Naive B cell (primary cell): ENCODE measurements at regions not wholly inside any gene's neighbourhood (a gene's known extent, or its start where the extent isn't known, plus 50 kb on each side); places are given as distances from the start of the nearest gene placed in this dataset.
"Not testable (repeated sequence)": the region's sequence is repeated elsewhere in the genome, so short reads cannot be mapped to it uniquely, and the experiment has no call there.

Source experiments
- ATAC-seq, 2 donors: fragments of 150-1000 bp; cut with Tn5 transposase; 2 replicates each; pipeline ENCODE4 v1.10.0; 2021; ENCODE audit warnings: low read depth in 2 of 2, mild to moderate bottlenecking in 2 of 2, moderate library complexity in 2 of 2
- DNase-seq: peaks from one replicate; pipeline ENCODE4 v3.0.0; 2022
- H3K27ac Mint-ChIP-seq, 6 donors: one replicate each; pipeline ENCODE4 v1.8.0; 2020 to 2022; ENCODE audit warnings: mild to moderate bottlenecking in 6 of 6, mixed read lengths in 6 of 6, moderate library complexity in 5 of 6, inconsistent platforms in 2 of 6
- H3K27me3 Mint-ChIP-seq, 3 donors: one replicate each; pipeline ENCODE4 v1.8.0; 2021 to 2022; ENCODE audit warnings: mixed read lengths in 3 of 3, mild to moderate bottlenecking in 1 of 3
- H3K36me3 Mint-ChIP-seq, 2 donors: one replicate each; pipeline ENCODE4 v1.8.0; 2020 to 2022; ENCODE audit warnings: mixed read lengths in 2 of 2, inconsistent platforms in 1 of 2, mild to moderate bottlenecking in 1 of 2
- H3K4me1 Mint-ChIP-seq, 3 donors: one replicate each; pipeline ENCODE4 v1.8.0; 2020 to 2022; ENCODE audit warnings: mixed read lengths in 3 of 3, inconsistent platforms in 1 of 3, mild to moderate bottlenecking in 1 of 3, moderate library complexity in 1 of 3
- H3K4me3 Mint-ChIP-seq, 8 donors: one replicate each; pipeline ENCODE4 v1.8.0; 2020 to 2022; ENCODE audit warnings: mild to moderate bottlenecking in 8 of 8, mixed read lengths in 8 of 8, moderate library complexity in 8 of 8, inconsistent platforms in 2 of 8
- H3K9me3 Mint-ChIP-seq, 7 donors: one replicate each; pipeline ENCODE4 v1.8.0; 2020 to 2022; ENCODE audit warnings: mixed read lengths in 7 of 7, mild to moderate bottlenecking in 5 of 7, inconsistent platforms in 2 of 7, moderate library complexity in 1 of 7

DNA sequence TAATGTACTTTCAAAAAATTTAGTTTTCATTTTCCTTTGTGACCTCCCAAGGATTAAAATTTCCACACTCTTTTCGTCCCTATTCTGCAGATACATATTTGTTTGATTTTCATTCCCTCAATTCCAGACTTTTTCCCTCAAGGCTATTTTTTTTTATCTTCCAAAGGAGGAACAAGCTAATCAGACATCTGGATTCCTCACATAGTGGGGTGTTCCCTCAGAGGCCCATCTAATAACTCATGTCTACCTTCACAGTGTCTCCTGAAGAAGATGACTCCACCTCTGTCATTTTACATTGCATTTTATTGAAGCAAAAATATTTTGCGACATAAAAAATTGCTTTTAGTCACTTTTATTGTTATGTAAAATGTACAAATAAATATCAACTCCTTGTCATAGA is 122.2 kb downstream of the RFPL4B start:
- Mint-ChIP-seq H3K36me3 (no peaks in the 10 kb centered on the region), H3K27ac (no peak overlapping the region), H3K9me3 (peaks cover 0 to 2% (median 0%) of the 10 kb centered on the region in 7 donors), H3K4me3 (no peak overlapping the region), H3K27me3 (no peaks in the 10 kb centered on the region), H3K4me1 (peaks cover 0 to 4% (median 0%) of the 10 kb centered on the region in 3 donors)
- ATAC-seq = no peak
- no peak for DNase-seq

GRCh38 chr6:112470376-112470775 is 123.2 kb downstream of the RFPL4B start:
- Mint-ChIP-seq H3K27me3 (no peaks in the 10 kb centered on the region), H3K4me1 (peaks cover 0 to 4% (median 0%) of the 10 kb centered on the region in 3 donors), H3K4me3 (no peak overlapping the region), H3K9me3 (peaks cover 0 to 2% (median 0%) of the 10 kb centered on the region in 7 donors), H3K36me3 (no peaks in the 10 kb centered on the region), H3K27ac (no peak overlapping the region)
- DNase-seq (no peak), ATAC-seq (no peak)

DNA sequence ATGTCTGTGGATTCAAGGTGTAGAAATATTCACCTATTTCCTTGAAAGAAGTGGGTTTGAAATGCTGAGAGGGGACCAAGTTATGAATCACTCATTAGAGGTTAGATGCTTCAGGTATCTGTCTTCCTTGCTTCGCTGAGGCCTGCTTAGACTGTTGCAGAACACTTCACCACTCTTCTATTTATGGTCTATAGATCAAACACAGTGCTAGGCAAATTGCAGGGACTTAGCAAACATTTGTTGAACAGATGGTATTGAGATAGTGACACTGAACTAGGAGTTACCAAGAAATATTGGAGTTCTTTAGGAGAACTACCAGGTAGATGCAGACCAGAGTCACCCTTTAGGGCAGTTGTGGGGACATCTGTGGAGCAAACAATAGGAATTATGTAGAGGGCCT is 123.8 kb downstream of the RFPL4B start:
- no peak for ATAC-seq
- Mint-ChIP-seq H3K36me3 (no peaks in the 10 kb centered on the region), H3K9me3 (peaks cover 0 to 2% (median 0%) of the 10 kb centered on the region in 7 donors), H3K27ac (no peak overlapping the region), H3K4me1 (peaks cover 0 to 4% (median 0%) of the 10 kb centered on the region in 3 donors), H3K4me3 (no peak overlapping the region), H3K27me3 (no peaks in the 10 kb centered on the region)
- no peak for DNase-seq

DNA sequence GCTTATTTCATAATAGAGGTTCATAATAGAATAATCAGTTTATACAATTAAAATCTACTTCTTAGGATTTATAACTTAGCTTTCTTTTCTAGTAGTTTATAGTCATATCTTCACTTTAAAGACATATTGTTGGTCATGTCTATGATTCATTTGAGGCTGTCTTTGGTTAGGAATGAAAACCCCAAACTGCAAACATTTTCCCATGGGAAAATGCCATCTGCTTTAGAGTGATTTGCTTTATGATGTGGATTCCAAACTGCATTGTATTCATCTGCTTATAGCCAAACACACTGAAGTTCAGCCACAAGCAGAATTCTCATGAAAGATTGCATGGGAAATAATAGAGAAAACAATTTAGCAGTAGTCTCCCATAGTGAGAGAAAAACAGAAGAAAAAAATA is 128.0 kb downstream of the RFPL4B start:
- no peak for DNase-seq
- H3K9me3 Mint-ChIP-seq = no peaks in the 10 kb centered on the region
- no peak for ATAC-seq
- peaks cover 0 to 3% (median 0%) of the 10 kb centered on the region in 3 donors for H3K4me1 Mint-ChIP-seq
- no peak overlapping the region for H3K4me3 Mint-ChIP-seq
- no peaks in the 10 kb centered on the region for H3K27me3 Mint-ChIP-seq
- H3K27ac Mint-ChIP-seq = no peak overlapping the region
- no peaks in the 10 kb centered on the region for H3K36me3 Mint-ChIP-seq

GRCh38 chr6:112477125-112477524 is 130.0 kb downstream of the RFPL4B start:
- no peak overlapping the region for H3K27ac Mint-ChIP-seq
- H3K27me3 Mint-ChIP-seq = no peaks in the 10 kb centered on the region
- peaks cover 0 to 3% (median 0%) of the 10 kb centered on the region in 3 donors for H3K4me1 Mint-ChIP-seq
- H3K4me3 Mint-ChIP-seq = no peak overlapping the region
- no peaks in the 10 kb centered on the region for H3K36me3 Mint-ChIP-seq
- H3K9me3 Mint-ChIP-seq = peaks cover 0 to 4% (median 0%) of the 10 kb centered on the region in 7 donors
- no peak for ATAC-seq
- no peak for DNase-seq

DNA sequence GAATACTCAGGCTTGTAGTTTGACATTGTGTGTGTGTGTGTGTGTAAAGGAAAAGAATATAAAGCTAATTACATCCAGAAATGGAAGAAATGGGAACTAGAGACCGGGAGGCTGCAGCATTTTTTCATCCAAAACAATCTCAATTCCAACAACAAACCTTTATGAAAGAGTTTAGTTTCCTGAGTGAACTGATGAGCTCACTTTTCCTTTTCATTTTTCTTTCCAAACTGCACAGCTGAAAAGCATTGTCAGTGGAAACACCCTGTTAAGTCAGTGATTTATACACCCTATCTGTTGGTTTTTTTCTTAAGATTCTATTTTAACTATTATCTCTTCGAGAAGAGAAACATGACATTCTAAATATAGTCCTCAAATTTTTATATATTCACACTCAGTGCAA is 130.9 kb downstream of the RFPL4B start:
- no peaks in the 10 kb centered on the region for H3K36me3 Mint-ChIP-seq
- DNase-seq (no peak), ATAC-seq (no peak)
- H3K27ac Mint-ChIP-seq = no peak overlapping the region
- H3K9me3 Mint-ChIP-seq = peaks cover 0 to 4% (median 0%) of the 10 kb centered on the region in 7 donors
- no peaks in the 10 kb centered on the region for H3K27me3 Mint-ChIP-seq
- H3K4me3 Mint-ChIP-seq = no peak overlapping the region
- peaks cover 0 to 3% (median 0%) of the 10 kb centered on the region in 3 donors for H3K4me1 Mint-ChIP-seq

GRCh38 chr6:112479975-112480374 is 132.8 kb downstream of the RFPL4B start:
- not testable (repeated sequence) for ATAC-seq, H3K36me3 Mint-ChIP-seq, H3K4me1 Mint-ChIP-seq, H3K27ac Mint-ChIP-seq, DNase-seq, H3K4me3 Mint-ChIP-seq, H3K27me3 Mint-ChIP-seq, H3K9me3 Mint-ChIP-seq

GRCh38 chr6:112480553-112480952 is 133.4 kb downstream of the RFPL4B start:
- peaks cover 0 to 4% (median 0%) of the 10 kb centered on the region in 7 donors for H3K9me3 Mint-ChIP-seq
- no peak for ATAC-seq
- no peak overlapping the region for H3K4me3 Mint-ChIP-seq
- no peaks in the 10 kb centered on the region for H3K27me3 Mint-ChIP-seq
- H3K27ac Mint-ChIP-seq = no peak overlapping the region
- H3K36me3 Mint-ChIP-seq = no peaks in the 10 kb centered on the region
- peaks cover 0 to 3% (median 0%) of the 10 kb centered on the region in 3 donors for H3K4me1 Mint-ChIP-seq
- DNase-seq = no peak

GRCh38 chr6:112481211-112481610 is 134.1 kb downstream of the RFPL4B start:
- Mint-ChIP-seq H3K9me3 (peaks cover 0 to 4% (median 0%) of the 10 kb centered on the region in 7 donors), H3K27me3 (no peaks in the 10 kb centered on the region), H3K4me1 (peaks cover 0 to 3% (median 0%) of the 10 kb centered on the region in 3 donors), H3K27ac (no peak overlapping the region), H3K4me3 (no peak overlapping the region), H3K36me3 (no peaks in the 10 kb centered on the region)
- DNase-seq (no peak), ATAC-seq (no peak)

DNA sequence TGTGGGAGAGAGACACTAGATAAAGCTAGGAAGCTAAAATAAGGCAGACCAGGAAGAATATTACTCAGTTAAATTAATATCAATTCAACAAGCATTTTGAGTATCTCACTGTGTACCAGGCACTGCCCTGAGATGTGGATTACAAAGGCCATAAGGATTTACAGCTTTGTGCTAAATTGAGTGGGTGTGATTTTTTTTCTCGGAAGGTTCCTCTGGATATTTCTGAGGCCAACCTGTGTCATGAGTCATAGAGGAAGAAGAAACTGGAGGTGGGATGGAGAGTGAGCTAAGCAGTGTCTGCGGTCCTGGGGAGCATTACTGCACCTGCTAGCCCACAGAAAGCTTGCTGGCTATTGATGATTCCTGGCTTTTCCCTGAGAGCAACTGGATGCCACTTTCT is 135.2 kb downstream of the RFPL4B start:
- DNase-seq (no peak), ATAC-seq (no peak)
- Mint-ChIP-seq H3K27me3 (no peaks in the 10 kb centered on the region), H3K36me3 (no peaks in the 10 kb centered on the region), H3K4me3 (no peak overlapping the region), H3K9me3 (peaks cover 0 to 4% (median 0%) of the 10 kb centered on the region in 7 donors), H3K4me1 (peaks cover 0 to 3% (median 0%) of the 10 kb centered on the region in 3 donors), H3K27ac (no peak overlapping the region)

- Mint-ChIP-seq H3K36me3 (no peaks in the 10 kb centered on the region), H3K4me1 (peaks cover 5 to 9% (median 8%) of the 10 kb centered on the region in 3 donors), H3K27ac (no peak overlapping the region), H3K9me3 (peaks cover 0 to 2% (median 0%) of the 10 kb centered on the region in 7 donors), H3K27me3 (no peaks in the 10 kb centered on the region), H3K4me3 (no peak overlapping the region)
- ATAC-seq = no peak
- no peak for DNase-seq
These were observed 138.1 kb downstream of the RFPL4B start for GRCh38 chr6:112485120-112485826.

- H3K9me3 Mint-ChIP-seq = no peaks in the 10 kb centered on the region
- DNase-seq = no peak
- no peak for ATAC-seq
These were observed 138.7 kb downstream of the RFPL4B start for GRCh38 chr6:112485827-112486212.

GRCh38 chr6:112486454-112486853 is 139.3 kb downstream of the RFPL4B start:
- no peaks in the 10 kb centered on the region for H3K36me3 Mint-ChIP-seq
- no peak overlapping the region for H3K27ac Mint-ChIP-seq
- H3K4me1 Mint-ChIP-seq = peaks cover 5 to 9% (median 8%) of the 10 kb centered on the region in 3 donors
- no peaks in the 10 kb centered on the region for H3K9me3 Mint-ChIP-seq
- DNase-seq (no peak), ATAC-seq (no peak)
- no peak overlapping the region for H3K4me3 Mint-ChIP-seq
- H3K27me3 Mint-ChIP-seq = no peaks in the 10 kb centered on the region

More at GRCh38 chr6:112485827-112486212, 138.7 kb downstream of the RFPL4B start:
- H3K27ac Mint-ChIP-seq = no peak overlapping the region
- no peaks in the 10 kb centered on the region for H3K36me3 Mint-ChIP-seq
- peaks cover 5 to 9% (median 8%) of the 10 kb centered on the region in 3 donors for H3K4me1 Mint-ChIP-seq
- H3K4me3 Mint-ChIP-seq = no peak overlapping the region
- no peaks in the 10 kb centered on the region for H3K27me3 Mint-ChIP-seq

DNA sequence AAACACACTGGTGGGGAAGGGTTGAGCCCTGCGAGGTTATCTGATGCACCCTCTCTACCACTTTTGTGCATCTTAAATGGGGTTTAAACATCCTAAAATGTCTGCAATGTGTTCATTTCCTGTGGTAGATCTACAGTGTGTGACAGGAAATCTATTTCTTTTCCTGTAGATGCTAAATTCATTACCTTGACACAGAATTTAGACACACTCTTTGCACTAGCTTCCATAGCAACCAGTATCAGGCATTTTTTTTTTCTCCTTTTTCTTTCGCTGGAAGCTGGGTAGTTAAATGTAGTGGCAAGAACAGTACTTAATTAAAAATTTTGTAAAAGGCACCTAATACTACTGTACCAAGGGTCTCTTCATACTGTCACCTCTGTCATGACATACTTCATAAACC is 141.1 kb downstream of the RFPL4B start:
- Mint-ChIP-seq H3K27ac (no peak overlapping the region), H3K27me3 (no peaks in the 10 kb centered on the region), H3K4me3 (no peak overlapping the region), H3K9me3 (no peaks in the 10 kb centered on the region), H3K4me1 (peaks cover 5 to 9% (median 8%) of the 10 kb centered on the region in 3 donors), H3K36me3 (no peaks in the 10 kb centered on the region)
- ATAC-seq (no peak), DNase-seq (no peak)
